C1 segment of cervical spinal cord (tissue), 14 donors: ENCODE measurements at regions not wholly inside any gene's neighbourhood (a gene's known extent, or its start where the extent isn't known, plus 50 kb on each side); places are given as distances from the start of the nearest gene placed in this dataset.
"Not testable (repeated sequence)": the region's sequence is repeated elsewhere in the genome, so short reads cannot be mapped to it uniquely, and the experiment has no call there.

Experiments
- DNase-seq, 14 donors: peaks; one replicate each; lab custom pipeline; 2025; lab: John Stamatoyannopoulos, UW

DNA sequence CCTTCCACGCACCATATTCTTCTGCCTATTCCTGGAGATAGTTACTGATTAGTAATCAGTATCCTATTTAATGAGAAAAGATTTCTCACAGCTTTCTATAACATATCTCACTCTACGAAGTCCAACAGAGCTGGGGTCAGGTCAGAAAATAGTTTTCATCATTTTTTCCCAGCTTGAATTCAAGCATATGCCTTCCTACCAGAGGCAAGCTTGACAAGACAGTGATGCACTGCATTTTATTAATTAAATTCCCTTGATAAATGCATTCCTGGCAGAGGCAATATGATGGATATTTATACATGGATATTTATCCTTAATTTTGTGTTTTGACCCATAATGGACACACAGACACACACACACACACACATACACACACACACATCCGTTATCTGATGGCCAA lies 961.4 kb downstream of the EPHA3 start:
- no peak for DNase-seq

DNA sequence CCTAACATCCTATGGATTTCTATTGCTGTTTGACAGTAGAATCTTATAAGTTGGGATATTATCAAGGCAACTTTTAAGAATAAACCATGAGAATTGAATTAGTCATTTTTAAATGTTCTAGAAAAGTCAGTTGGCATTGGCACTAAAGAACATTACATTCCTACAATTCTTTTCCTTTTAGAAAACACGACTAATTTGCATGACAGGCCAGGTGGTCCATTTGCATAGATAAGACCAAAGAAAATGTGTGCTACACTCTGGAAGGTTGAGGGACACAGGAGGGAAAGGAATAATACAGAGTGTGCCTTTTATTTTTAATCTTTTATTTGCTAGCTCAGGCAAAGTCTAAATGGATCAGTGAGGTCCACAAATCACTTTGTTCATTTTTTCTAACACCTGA lies 962.3 kb downstream of the EPHA3 start:
- DNase-seq = no peak

GRCh38 chr3:90076136-90076535 lies 968.7 kb downstream of the EPHA3 start:
- DNase-seq = no peak

DNA sequence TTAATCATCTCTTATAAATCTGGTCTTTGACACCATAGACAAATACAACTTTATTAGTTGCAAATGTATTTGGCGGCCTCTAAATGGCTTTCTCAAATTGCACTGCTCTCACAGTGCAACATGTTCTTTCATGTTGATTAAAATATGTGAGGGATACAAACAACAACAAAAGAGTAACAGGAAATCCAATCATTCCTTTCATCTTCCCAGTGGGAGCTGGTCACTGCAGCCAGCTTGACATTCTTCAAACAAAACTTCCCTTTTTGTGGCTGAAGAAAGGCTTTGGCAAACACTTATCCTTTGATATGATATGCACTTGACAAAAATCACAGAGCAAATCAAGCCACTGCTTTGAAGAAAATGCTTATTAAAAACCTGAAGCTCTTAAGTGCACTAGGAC lies 973.6 kb downstream of the EPHA3 start:
- DNase-seq = no peak

- DNase-seq = not testable (repeated sequence)
Observed at GRCh38 chr3:90086297-90086696, 978.9 kb downstream of the EPHA3 start.

DNA sequence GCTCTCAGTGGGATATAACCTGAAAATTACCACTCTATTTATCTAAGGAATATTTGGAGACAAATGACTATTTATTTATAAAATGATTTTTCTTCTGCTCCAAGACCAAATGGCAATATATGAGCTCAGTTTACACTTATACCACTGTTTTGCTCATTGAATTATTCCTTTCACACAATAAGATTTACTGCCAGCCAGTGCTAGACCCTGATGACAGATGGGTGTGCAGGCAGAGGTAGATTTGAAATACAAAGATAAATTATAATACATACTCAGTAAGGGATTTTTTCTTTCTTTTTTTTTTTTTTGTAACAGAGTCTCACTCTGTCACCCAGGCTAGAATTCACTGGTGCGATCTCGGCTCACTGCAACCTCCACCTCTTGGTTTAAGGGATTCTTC lies 980.3 kb downstream of the EPHA3 start:
- DNase-seq = no peak

GRCh38 chr3:90091549-90091948 lies 984.1 kb downstream of the EPHA3 start:
- peak in 4 of 14 donors; percentile 1 to 8 (median 4) for DNase-seq

DNA sequence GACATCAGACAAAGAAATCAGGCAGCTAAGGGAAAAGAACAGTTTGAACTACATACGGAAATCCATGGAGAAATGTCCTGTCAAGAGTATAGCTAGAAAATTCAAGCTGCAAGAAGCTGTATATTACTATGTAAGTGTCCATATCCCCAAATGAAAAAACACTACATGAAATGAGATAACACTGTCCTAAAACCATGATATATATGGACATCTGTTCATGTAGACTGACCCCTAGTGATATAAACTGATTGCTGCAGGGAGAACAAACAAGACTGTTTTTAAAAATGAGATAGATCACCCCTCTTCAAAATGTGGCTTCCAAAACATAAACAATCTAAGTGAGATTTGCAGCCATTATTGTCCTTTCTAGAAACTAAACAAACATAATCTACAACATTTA lies 985.6 kb downstream of the EPHA3 start:
- DNase-seq = no peak

DNA sequence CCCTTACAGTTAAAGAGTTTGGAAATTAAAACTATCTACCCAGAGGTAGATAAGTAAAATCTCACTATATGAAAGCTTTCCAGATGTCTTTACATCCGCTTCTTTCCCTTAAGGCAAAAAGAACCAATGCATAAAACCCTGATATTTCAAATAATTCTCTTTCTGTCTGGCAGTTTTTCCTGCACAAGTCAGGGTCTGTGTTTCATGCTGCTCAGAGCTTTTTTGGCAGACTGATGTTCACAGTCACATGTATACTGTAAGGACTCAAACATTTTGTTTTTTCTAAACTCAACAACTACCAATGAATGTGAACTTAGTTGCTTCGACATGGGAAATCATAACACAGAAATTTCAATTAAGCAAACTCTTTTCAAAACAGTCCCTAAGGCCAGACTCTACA lies 988.4 kb downstream of the EPHA3 start:
- DNase-seq = no peak

DNA sequence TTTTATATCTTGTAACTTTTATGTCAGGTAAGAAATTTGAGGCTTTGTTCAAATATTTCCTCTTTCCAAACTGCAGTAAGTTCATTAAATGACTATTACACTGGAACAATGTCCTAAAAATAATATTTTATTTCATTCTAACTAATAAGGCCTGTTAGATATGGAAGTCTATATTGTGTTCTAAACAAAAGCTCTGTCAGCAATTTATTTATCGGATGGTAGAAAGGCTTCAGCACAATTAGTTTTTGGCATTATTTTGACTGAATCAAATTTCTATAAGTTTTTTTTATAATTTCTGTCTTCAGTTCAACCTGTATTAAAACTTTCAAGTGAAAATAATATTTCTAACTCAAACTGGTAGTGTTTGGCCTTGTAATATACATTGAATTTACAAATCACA lies 992.1 kb downstream of the EPHA3 start:
- DNase-seq = no peak

GRCh38 chr3:90102146-90102545 lies 994.7 kb downstream of the EPHA3 start:
- DNase-seq = peak in 3 of 14 donors; percentile 1 to 21 (median 5)

GRCh38 chr3:90121326-90121725 lies 1013.9 kb downstream of the EPHA3 start:
- no peak for DNase-seq

DNA sequence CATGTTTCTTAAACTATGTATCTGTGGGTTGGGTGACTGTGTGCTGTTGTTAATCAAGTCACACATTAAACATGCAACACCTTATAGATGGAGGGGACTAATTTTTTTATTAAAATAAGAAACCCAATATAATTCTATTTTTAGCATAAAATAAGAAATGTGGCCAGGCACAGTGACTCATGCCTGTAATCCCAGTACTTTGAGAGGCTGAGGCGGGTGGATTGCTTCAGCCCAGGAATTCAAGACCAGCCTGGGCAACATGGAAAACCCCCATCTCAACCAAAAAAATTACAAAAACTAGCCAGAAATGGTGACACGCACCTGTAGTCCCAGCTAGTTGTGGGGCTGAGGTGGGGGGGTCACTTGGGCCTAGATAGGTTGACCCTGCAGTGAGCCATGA lies 1021.0 kb downstream of the EPHA3 start:
- no peak for DNase-seq

DNA sequence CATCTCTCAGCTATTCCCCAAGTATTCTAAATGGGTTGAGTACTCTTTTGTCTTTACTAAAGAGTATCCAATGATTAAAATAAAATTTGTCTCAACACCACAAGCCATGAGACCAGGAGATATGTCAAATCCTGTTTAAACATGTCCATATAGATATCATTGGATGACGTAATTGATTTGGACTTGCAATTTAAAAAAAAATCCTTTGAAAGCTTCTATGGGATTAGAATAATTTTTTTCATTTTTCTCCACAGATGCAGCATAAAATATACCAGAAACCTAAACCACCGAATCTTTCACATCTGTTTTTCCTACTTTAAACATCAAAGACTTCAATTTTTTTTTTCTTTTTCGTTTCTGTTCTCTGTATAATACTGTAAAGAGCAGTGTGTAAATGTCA lies 1022.3 kb downstream of the EPHA3 start:
- no peak for DNase-seq

- DNase-seq = no peak
Observed at GRCh38 chr3:90132197-90132596, 1024.8 kb downstream of the EPHA3 start.

- no peak for DNase-seq
Observed at GRCh38 chr3:90134090-90134489, 1026.7 kb downstream of the EPHA3 start.

DNA sequence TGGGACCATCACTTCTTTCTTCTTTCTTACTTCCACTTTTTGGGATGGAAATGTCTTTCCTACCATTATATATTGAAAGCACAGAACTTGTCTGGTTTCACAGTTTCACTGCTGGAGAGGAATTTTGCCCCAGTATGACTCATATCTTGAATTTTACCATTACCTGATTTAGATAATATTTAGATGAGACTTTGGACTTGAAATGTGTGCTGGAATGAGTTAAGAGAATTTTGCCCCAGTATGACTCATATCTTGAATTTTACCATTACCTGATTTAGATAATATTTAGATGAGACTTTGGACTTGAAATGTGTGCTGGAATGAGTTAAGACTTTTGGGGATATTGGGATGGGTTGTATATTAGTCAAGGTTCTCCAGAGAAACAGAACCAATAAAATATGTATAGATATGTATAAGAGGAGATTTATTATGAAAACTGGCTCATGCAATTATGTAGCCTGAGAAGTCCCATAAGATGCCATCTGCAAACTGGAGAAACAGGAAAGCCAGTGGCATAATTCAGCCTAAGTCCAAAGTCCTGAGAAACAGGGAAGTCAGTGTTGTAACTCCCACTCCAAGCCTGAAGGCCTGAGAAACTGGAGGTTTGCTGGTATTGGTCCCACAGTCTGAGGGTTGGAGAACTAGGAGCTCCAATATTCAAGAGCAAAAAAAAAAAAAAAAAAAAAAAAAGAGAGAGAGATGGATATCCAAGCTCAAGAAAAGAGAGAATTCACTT lies 1029.2 kb downstream of the EPHA3 start:
- no peak for DNase-seq

- DNase-seq = no peak
Observed at GRCh38 chr3:90145094-90145860, 1037.9 kb downstream of the EPHA3 start.

GRCh38 chr3:90180096-90180495 lies 1072.7 kb downstream of the EPHA3 start:
- DNase-seq = no peak

DNA sequence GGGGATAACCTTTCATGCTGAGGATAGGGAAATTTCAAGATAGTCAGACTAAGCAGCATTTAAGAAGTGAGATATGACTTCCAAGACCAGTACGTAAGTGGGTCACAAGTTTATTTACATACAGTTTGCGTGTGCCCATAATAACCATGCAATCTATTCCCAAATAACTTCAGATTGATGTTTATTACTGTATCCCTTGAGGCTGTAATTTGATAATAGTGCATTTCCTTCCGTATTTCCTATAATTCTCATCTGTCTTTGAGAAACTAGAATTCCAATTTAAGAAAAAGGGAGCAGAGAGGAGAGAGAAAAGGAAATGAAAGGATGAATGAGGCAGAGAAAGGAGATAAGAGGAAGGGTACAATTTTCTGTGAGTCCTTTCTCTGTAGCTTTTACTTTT lies 1073.1 kb downstream of the EPHA3 start:
- no peak for DNase-seq

GRCh38 chr3:90182291-90182976 lies 1075.0 kb downstream of the EPHA3 start:
- peak in 8 of 14 donors; percentile 0 to 28 (median 10) for DNase-seq

- no peak for DNase-seq
Observed at GRCh38 chr3:90184861-90185260, 1077.4 kb downstream of the EPHA3 start.

GRCh38 chr3:90197383-90197782 lies 1090.0 kb downstream of the EPHA3 start:
- not testable (repeated sequence) for DNase-seq
